Neuronal stem cell (in vitro differentiated cells): ENCODE measurements at regions not wholly inside any gene's neighbourhood (a gene's known extent, or its start where the extent isn't known, plus 50 kb on each side); places are given as distances from the start of the nearest gene placed in this dataset.

Source experiments
- DNase-seq: peaks from one replicate; pipeline ENCODE4 v3.0.0-alpha.2; 2013; ENCODE audit warnings: low spot score
- H2AFZ ChIP-seq: one replicate; pipeline ENCODE4 v1.6.1; 2013; ENCODE audit warnings: mild to moderate bottlenecking, low read length, inconsistent platforms
- H2AK5ac ChIP-seq: 2 replicates; pipeline ENCODE4 v1.6.1; 2013; ENCODE audit warnings: low read depth, mild to moderate bottlenecking, inconsistent platforms, low read length, moderate library complexity, mixed read lengths
- H2BK120ac ChIP-seq: 2 replicates; pipeline ENCODE4 v1.6.1; 2013; ENCODE audit warnings: low read depth, mild to moderate bottlenecking, inconsistent platforms, low read length, moderate library complexity, mixed read lengths
- H2BK12ac ChIP-seq: one replicate; pipeline ENCODE4 v1.6.1; 2013; ENCODE audit warnings: low read length, inconsistent platforms
- H2BK15ac ChIP-seq: 2 replicates; pipeline ENCODE4 v1.6.1; 2013; ENCODE audit warnings: mild to moderate bottlenecking, low read length, inconsistent platforms, mixed read lengths
- H2BK5ac ChIP-seq: one replicate; pipeline ENCODE4 v1.6.1; 2013; ENCODE audit warnings: inconsistent platforms, mild to moderate bottlenecking, low read length, moderate library complexity
- H3K14ac ChIP-seq: one replicate; pipeline ENCODE4 v1.6.1; 2013; ENCODE audit warnings: low read length, inconsistent platforms
- H3K18ac ChIP-seq: 2 replicates; pipeline ENCODE4 v1.6.1; 2013; ENCODE audit warnings: low read length, inconsistent platforms
- H3K23ac ChIP-seq: 2 replicates; pipeline ENCODE4 v1.6.1; 2013; ENCODE audit warnings: low read depth, mild to moderate bottlenecking, mixed read lengths, low read length, inconsistent platforms; ENCODE audit not compliant: poor library complexity
- H3K27ac ChIP-seq: replicated peaks from 3 replicates; pipeline ENCODE4 v1.5.1; 2013; ENCODE audit warnings: low read length, inconsistent platforms
- H3K27me3 ChIP-seq, 3 experiments: 2 replicates each; pipeline ENCODE4 v1.6.1; 2013; ENCODE audit warnings: low read length in 3 of 3, mild to moderate bottlenecking in 2 of 3, inconsistent platforms in 1 of 3, low read depth in 1 of 3, mixed read lengths in 1 of 3, moderate library complexity in 1 of 3; ENCODE audit not compliant: control insufficient read depth in 3 of 3, insufficient read depth in 3 of 3
- H3K36me3 ChIP-seq, 2 donors: replicated peaks in 1 of 2; 2 replicates each; pipeline ENCODE4 v1.6.1; 2013; ENCODE audit warnings: low read length in 2 of 2; ENCODE audit not compliant: control insufficient read depth in 2 of 2, insufficient read depth in 2 of 2
- H3K4ac ChIP-seq: 2 replicates; pipeline ENCODE4 v1.6.1; 2013; ENCODE audit warnings: inconsistent platforms, mild to moderate bottlenecking, low read length, moderate library complexity
- H3K4me1 ChIP-seq, 2 donors: 1 replicate in 1 of 2; 2 replicates in 1 of 2; pipeline ENCODE4 v1.6.1; 2013; ENCODE audit warnings: low read length in 2 of 2, low read depth in 1 of 2; ENCODE audit not compliant: control insufficient read depth in 2 of 2, insufficient read depth in 1 of 2
- H3K4me2 ChIP-seq: one replicate; pipeline ENCODE4 v1.6.1; 2013; ENCODE audit warnings: mild to moderate bottlenecking, low read length, inconsistent platforms; ENCODE audit not compliant: insufficient read depth, poor library complexity, severe bottlenecking
- H3K4me3 ChIP-seq, 2 donors: 2 replicates each; pipeline ENCODE4 v1.5.1; 2013; ENCODE audit warnings: low read length in 2 of 2, mild to moderate bottlenecking in 2 of 2, inconsistent platforms in 1 of 2, moderate library complexity in 1 of 2
- H3K79me1 ChIP-seq: one replicate; pipeline ENCODE4 v1.6.1; 2013; ENCODE audit warnings: low read depth, mild to moderate bottlenecking, inconsistent platforms, low read length, moderate library complexity
- H3K9ac ChIP-seq: one replicate; pipeline ENCODE4 v1.6.1; 2013; ENCODE audit warnings: mild to moderate bottlenecking, low read depth, low read length, inconsistent platforms; ENCODE audit not compliant: poor library complexity
- H3K9me3 ChIP-seq, 2 donors: replicated peaks in 1 of 2; 2 replicates each; pipeline versions ENCODE3 to v1.6.1; 2013; ENCODE audit warnings: low read length in 2 of 2, mild to moderate bottlenecking in 2 of 2, inconsistent platforms in 1 of 2, low read depth in 1 of 2, mixed read lengths in 1 of 2, moderate library complexity in 1 of 2; ENCODE audit not compliant: control insufficient read depth in 2 of 2, insufficient read depth in 1 of 2
- H4K8ac ChIP-seq: one replicate; pipeline ENCODE4 v1.6.1; 2013; ENCODE audit warnings: low read depth, mild to moderate bottlenecking, inconsistent platforms, low read length, moderate library complexity
- H4K91ac ChIP-seq: one replicate; pipeline ENCODE4 v1.6.1; 2013; ENCODE audit warnings: low read length, low read depth, mild to moderate bottlenecking, inconsistent platforms; ENCODE audit not compliant: poor library complexity
- WGBS, 2 donors: extraction: QIAGEN DNeasy Blood & Tissue Kit; methylation state at CpG; one replicate each; pipeline ENCODE4 v1.1.7; 2013; ENCODE audit warnings: missing lambda C conversion rate in 2 of 2, mixed read lengths in 1 of 2; ENCODE audit not compliant: insufficient read length in 2 of 2, insufficient replicate concordance in 1 of 2; ENCODE audit errors: extremely low coverage in 2 of 2; 5-methylcytosine and 5-hydroxymethylcytosine counted together

DNA sequence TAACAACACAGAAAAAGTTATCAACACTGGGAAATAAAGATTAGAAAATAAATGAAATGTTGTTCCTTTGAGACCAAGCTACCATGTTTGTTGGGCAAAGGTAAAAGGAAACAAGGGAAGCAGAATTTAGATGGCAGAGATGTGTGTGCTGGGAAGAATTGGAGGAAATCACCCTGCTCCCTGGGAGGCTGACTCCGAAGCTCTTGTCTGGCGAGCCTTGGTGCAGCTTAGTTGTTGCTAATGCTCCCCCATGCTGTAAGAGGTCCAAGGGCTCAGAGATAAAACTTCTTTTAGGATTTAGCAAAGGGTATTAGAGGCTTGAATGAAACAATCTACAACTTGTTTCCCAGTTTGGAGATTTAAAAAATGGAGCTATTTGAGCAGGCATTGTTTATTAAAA, 123.8 kb upstream of the DDIT4L start:
- no peak for DNase-seq
- no CpG with 5 or more reads among the region's 2 CpGs for WGBS, 2 donors
- no peak overlapping the region for H2BK120ac ChIP-seq
- H2BK15ac ChIP-seq: no peak overlapping the region
- no peaks in the 10 kb centered on the region for H3K4me1 ChIP-seq
- H3K9ac ChIP-seq: no peak overlapping the region
- no peaks in the 10 kb centered on the region for H3K36me3 ChIP-seq
- no peak overlapping the region for H3K23ac ChIP-seq
- H4K91ac ChIP-seq: no peak overlapping the region
- no peak overlapping the region for H3K4me3 ChIP-seq
- no peaks in the 10 kb centered on the region for H3K79me1 ChIP-seq
- H3K27me3 ChIP-seq: no peaks in the 10 kb centered on the region
- H2BK12ac ChIP-seq: no peak overlapping the region
- H3K14ac ChIP-seq: no peak overlapping the region
- no peak overlapping the region for H3K18ac ChIP-seq
- no peak overlapping the region for H3K4me2 ChIP-seq
- H3K27ac ChIP-seq: no peak overlapping the region
- no peak overlapping the region for H2AFZ ChIP-seq
- H4K8ac ChIP-seq: no peak overlapping the region
- H3K9me3 ChIP-seq: no peaks in the 10 kb centered on the region
- H2AK5ac ChIP-seq: no peak overlapping the region
- no peak overlapping the region for H3K4ac ChIP-seq
- H2BK5ac ChIP-seq: no peak overlapping the region

DNA sequence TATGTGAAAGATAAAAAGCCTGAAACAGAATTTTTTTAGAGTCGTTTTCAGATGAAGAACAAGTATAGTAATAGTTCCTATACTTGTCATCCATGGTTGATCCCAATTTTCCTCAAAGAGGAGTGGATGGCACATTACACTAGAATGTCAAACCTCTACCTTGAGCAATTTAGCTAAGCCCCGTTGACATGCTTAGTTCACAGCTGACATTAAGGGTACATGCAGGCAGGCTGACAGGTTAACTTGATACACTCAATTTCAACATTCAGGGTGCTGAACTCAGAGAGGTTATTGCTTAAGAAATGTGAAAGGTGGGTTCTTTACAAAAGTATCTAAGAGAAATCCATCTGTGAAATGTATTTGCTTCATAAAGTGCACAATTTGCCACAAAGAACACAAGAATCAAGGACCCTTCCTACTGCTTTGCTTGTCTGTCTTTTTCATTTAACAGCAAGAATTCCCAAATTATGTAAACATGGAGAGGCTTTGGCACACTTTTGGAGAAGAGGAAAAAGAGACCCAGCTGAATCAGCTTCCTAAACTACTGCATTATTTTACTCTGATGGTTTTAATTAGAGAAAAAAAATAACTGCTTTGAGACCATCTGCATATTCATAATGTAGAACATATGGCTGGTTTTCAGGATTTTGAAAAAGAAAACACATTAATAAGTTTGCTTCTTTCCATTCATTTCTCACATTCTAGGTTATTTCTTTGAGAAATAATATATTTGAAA, 122.5 kb upstream of the DDIT4L start:
- Histone ChIP-seq H3K79me1 (no peaks in the 10 kb centered on the region), H2AFZ (no peak overlapping the region), H3K23ac (no peak overlapping the region)

DNA sequence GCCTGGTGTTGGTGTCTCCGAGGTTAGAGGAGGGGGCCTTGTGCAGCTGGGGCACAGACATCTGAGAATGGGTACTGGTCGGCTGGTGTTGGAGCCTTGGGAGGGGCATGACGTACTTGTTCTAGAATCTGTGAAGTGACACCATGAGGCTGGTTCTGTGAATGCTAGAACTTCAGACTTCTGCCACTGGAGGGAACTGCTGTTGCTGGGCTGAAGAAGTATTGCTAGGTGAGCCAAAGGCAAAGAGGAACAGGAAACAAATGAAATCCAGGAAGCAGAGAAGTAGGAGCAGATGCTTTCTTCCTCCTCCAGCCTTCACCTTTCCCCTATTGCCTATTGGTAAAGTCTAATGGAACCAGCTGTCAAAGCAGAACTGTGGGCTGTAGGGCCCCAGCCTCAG, 120.9 kb upstream of the DDIT4L start:
- no peak overlapping the region for H3K14ac ChIP-seq
- no peaks in the 10 kb centered on the region for H3K36me3 ChIP-seq
- no peak overlapping the region for H2AFZ ChIP-seq
- H3K4me2 ChIP-seq: no peak overlapping the region
- no peak overlapping the region for H4K91ac ChIP-seq
- no peak overlapping the region for H3K4me3 ChIP-seq
- no peak overlapping the region for H2BK5ac ChIP-seq
- no peak overlapping the region for H2BK12ac ChIP-seq
- H4K8ac ChIP-seq: no peak overlapping the region
- H3K4me1 ChIP-seq: no peaks in the 10 kb centered on the region
- H3K79me1 ChIP-seq: no peaks in the 10 kb centered on the region
- no peak overlapping the region for H2BK120ac ChIP-seq
- H3K4ac ChIP-seq: no peak overlapping the region
- no peaks in the 10 kb centered on the region for H3K9me3 ChIP-seq
- DNase-seq: no peak
- H3K9ac ChIP-seq: no peak overlapping the region
- H3K27ac ChIP-seq: no peak overlapping the region
- H2AK5ac ChIP-seq: no peak overlapping the region
- H2BK15ac ChIP-seq: no peak overlapping the region
- H3K23ac ChIP-seq: no peak overlapping the region
- no peak overlapping the region for H3K18ac ChIP-seq
- H3K27me3 ChIP-seq: no peaks in the 10 kb centered on the region
- WGBS, 2 donors: no CpG with 5 or more reads among the region's 3 CpGs

More for the DNA sequence above, 122.5 kb upstream of the DDIT4L start:
- H2BK120ac ChIP-seq: no peak overlapping the region
- H3K4me3 ChIP-seq: no peak overlapping the region
- no peaks in the 10 kb centered on the region for H3K27me3 ChIP-seq
- H2AK5ac ChIP-seq: no peak overlapping the region
- no peak overlapping the region for H2BK15ac ChIP-seq
- WGBS, 2 donors: no CpG with 5 or more reads among the region's 2 CpGs
- no peak overlapping the region for H3K4me2 ChIP-seq
- DNase-seq: no peak
- H3K9ac ChIP-seq: no peak overlapping the region
- no peak overlapping the region for H2BK5ac ChIP-seq
- no peak overlapping the region for H4K8ac ChIP-seq
- H3K4ac ChIP-seq: no peak overlapping the region
- H3K9me3 ChIP-seq: no peaks in the 10 kb centered on the region
- no peak overlapping the region for H4K91ac ChIP-seq
- H2BK12ac ChIP-seq: no peak overlapping the region
- no peak overlapping the region for H3K27ac ChIP-seq
- no peaks in the 10 kb centered on the region for H3K36me3 ChIP-seq
- no peak overlapping the region for H3K18ac ChIP-seq
- H3K14ac ChIP-seq: no peak overlapping the region
- no peaks in the 10 kb centered on the region for H3K4me1 ChIP-seq

DNA sequence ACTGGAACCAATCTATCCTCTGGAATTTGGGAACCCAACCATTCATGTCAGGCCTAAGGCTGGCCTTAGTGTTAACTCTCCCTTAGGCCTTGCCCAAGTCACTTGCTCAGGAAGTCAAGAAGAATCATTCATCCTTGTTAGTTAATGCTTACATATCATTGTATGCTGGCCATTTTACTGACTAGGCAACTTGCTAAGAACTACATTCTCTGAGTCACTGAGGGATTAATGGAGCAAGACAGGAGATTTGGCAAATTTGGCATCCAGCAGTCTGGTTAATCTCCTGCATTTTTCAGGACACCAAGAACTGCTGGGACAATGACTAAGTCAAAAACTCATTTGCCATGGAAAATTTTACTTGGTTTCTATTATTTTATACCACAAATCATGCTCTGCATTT, 115.8 kb upstream of the DDIT4L start:
- Histone ChIP-seq H4K8ac (no peak overlapping the region), H3K9me3 (no peaks in the 10 kb centered on the region), H2BK120ac (no peak overlapping the region), H2AFZ (no peak overlapping the region), H3K27ac (no peak overlapping the region), H3K18ac (no peak overlapping the region), H3K9ac (no peak overlapping the region), H3K14ac (no peak overlapping the region), H3K4ac (no peak overlapping the region), H2AK5ac (no peak overlapping the region), H3K4me1 (no peaks in the 10 kb centered on the region), H2BK5ac (no peak overlapping the region), H3K27me3 (no peaks in the 10 kb centered on the region), H3K36me3 (no peaks in the 10 kb centered on the region), H3K23ac (no peak overlapping the region), H3K79me1 (no peaks in the 10 kb centered on the region), H2BK15ac (no peak overlapping the region), H2BK12ac (no peak overlapping the region), H4K91ac (no peak overlapping the region), H3K4me2 (no peak overlapping the region), H3K4me3 (no peak overlapping the region)
- no peak for DNase-seq
